ENCODE measurements at regions not wholly inside any gene's neighbourhood (a gene's known extent, or its start where the extent isn't known, plus 50 kb on each side); places are given as distances from the start of the nearest gene placed in this dataset.
A peak's percentile ranks its signal among the peaks of the same experiment; 100 is the strongest.

DNA sequence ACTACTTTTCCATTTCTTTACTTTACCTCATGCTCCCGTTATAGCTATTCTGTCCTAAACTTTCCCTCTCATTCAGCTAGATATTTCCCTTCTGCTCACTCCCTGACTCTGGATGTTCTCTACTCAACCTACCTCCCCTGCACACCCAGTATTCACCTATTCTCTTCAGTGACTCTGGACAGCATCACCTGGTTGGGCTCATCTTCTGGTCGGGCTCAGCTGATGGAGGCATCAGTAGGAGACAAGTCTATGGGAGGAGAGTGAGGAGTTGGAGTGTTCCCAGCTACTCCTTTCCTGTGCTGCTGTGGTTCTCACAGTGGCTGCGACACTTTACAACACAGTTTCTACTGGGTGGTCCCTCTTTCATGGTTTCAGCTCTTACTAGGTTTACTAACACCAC lies 493.9 kb downstream of the DMAC1 start:
- no peak for DNase-seq

DNA sequence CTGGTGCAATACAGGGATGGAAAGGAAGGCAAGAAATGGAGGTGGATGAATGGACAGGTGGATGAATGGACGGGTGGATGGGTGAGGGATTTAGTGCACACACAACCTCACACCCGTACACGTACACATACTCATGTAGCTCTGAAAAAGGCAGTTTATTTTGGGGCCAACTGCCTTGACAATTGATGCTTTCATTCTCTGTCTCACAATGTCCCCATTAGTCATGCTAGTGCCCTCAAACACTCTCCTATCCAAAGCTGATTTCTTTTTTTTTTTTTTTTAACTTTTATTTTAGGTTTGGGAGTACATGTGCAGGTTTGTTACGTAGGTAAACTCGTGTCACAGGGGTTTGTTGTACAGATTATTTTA lies 495.0 kb downstream of the DMAC1 start:
- peak in 3 of 56 donors; percentile 2 to 12 (median 6) for DNase-seq

DNA sequence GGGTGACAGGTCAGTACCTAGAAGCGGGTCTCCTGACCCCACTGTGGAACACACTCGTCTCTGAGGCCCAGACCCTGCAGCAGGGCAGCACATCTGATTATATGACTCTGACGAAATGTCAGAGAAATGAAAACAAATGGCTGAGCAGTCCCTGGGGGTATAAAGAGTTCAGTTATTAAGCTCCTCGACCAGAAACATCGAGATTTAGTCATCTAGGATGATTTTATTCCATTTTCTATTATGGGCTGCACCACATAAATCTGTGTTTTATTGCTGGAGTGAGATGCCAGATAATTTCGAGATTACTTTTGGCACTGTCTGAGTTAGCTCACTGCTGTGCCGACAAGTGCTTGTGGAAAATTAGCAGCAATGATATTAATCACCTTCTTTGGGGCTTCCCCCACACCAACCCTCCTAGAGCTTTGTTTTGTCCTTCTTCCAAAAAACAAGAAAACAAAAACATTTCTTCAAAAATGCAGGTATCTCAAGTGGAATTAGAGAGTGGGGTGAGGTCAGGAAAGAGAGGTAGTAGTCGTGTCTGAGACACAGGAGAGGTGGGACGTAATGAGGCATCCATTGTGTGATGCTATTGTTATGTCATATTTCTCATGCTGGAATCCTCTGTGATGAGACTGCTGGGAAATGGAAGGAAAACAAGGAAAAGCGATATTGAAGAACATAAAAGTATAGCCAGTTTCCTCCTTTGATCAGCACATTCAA lies 495.5 kb downstream of the DMAC1 start:
- no peak for DNase-seq

DNA sequence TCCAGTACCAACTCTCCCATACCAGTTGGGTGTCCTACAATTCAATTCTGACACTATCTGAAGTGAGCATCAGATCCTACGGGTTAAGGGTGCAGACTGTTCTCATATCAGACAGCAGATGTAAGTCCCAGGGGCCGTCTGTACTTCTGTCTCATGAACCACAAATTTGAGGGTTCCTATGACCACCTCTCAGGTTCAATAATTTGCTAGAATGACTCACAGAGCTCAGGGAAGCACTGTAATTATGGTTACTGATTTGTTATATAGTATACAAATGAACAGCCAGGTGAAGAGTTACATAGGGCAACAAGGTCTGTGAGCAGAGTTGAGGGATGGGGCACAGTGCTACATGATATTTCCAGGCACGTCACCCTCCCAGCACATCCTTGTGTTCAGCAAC lies 499.1 kb downstream of the DMAC1 start:
- no peak for DNase-seq

DNA sequence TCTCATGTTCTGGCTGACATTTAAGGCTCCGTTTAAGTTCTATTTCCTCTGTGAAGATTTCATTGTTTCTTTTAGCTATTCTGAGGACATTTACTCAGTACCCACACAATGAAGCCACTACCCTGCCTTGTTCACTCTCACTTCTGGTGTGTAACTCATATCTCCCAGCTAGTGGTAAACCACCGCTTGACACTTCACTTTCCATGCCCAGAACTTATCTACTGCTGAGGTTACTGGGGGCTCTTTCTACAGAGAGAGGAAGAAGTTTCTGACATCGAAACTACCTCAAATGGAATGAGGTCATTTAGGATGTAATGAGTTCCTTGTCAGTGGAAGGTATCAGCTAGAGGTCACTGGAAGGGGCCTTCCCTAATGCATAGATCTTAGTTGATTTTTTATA lies 501.5 kb downstream of the DMAC1 start:
- DNase-seq, result no peak

DNA sequence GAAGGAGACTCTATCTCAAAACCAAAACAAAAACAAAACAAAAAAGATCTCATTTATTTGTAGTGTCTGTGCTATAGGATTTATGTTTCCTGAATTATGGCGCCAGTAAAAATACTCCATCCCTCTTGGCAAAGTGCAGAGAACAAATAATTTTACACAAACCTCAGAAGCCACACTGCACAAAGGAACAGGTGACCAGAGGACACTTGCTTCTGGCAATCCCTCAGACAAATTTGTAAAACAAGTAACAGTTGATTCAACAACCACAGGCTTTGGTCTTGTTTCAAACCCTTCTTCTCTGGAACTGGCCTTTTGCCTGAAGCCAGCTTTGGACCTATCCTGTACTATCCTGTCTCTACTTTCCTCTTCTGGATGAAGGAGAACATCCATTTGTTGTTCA lies 502.1 kb downstream of the DMAC1 start:
- no peak for DNase-seq

DNA sequence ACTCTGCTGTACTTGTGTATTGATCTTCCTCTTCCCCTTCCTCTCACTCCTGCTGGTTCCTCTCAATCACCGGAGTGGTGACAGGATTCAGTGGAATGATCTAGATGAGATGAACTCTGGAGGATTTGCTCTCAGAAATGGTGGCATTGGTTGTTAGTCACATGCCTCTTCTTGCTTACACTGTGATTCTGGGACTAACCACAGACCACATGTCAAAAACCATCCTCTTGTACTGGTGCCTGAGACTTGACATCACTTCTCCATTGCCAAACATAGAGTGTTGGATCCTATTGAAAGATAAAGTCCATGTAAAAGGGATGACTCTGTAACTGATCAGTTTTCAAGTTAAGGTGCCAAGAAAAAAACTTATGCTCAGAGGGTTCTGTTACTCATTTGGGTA lies 506.5 kb downstream of the DMAC1 start:
- DNase-seq, result no peak

DNA sequence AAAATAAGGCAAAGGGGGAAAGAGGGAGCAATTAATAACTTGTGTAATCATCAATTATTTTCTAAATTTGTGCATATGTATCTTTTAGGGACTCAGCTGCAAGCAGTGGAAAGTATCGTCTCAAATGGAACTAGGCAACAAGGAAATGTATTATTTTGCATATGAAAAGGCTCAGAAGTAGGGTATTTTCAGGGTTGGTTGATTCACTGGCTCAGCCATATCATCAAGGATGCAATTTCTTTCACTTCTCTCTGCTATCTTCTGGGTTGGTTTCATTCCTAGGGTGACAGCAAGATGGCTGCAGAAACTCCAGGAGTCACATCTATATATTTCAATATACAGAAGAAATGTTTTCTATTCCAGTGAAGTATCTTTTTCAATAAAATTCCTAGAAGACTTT lies 509.8 kb downstream of the DMAC1 start:
- no peak for DNase-seq

DNA sequence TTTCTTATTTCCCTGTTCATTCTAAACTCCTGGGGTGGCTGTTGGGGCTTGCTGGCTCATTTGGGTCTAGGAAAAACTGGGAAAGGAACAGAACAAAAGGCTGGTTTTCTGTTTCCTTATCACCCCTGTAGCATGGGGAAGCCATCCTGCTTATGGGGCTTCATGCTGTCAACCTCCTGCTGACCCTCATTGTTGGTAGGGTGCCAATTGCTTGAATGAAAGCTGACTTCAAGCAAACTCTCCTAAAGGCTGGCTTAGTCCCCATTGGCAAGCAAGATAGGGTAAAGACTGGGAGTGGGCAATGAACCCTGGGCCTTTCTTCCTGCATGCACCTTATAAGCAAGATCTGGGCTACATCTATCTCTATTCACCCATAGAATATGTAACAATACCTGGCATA lies 511.6 kb downstream of the DMAC1 start:
- DNase-seq, result no peak

DNA sequence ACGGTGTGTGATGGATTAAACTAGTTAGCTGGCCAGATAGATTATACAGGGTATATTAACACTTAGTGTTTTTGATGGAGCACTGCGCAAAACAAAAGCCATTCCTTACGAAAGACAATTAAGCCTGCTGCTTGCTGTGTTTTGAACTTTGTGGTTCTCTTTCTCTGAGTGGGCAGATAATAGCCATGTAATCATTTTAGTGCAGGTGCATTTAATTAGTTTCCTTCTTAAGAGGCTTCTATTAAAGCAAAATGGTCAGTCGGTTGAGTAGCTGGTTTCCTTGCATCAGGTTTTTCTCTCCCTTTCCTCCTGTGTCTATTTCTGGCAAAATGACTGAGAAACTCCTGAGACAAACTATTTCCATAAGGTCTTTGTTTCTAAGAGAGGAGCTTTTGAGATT lies 512.5 kb downstream of the DMAC1 start:
- no peak for DNase-seq

DNA sequence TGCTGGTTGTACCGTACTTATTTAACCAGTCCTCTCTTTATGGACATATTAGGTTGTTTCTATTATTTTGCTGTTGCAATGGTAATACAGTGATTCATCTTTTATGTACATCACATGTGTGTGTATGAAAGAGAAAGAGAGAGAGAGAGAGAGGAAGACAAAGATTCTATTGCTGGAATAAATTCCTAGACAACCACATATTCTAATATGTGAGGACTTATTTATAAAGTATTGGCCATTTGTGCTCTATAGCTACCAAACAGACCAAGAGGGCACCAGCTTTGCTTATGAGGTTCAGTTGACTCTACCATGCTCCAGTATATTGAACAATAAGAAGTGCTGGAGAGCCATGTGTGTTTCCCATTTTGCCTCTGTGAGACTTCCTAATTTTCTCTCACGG lies 513.5 kb downstream of the DMAC1 start:
- no peak for DNase-seq

DNA sequence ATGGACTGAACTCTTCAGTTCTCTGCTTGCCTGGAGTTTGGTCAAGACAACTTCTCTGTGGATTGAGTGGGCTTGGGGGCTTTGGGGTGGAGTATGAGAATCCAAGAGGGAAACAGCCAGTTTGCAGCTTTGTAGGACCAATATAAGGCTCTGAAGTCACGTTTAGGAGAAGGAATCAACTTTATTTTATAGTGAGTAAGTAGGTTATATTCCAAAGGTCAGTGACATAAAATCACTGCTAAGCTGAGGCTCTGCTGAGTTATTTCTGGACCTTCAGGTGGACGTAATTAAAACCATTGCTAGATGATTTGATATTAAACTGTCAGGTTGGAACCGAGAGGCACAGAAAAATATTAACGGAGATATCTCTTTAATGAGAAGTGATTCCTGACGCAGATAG lies 514.4 kb downstream of the DMAC1 start:
- no peak for DNase-seq

DNA sequence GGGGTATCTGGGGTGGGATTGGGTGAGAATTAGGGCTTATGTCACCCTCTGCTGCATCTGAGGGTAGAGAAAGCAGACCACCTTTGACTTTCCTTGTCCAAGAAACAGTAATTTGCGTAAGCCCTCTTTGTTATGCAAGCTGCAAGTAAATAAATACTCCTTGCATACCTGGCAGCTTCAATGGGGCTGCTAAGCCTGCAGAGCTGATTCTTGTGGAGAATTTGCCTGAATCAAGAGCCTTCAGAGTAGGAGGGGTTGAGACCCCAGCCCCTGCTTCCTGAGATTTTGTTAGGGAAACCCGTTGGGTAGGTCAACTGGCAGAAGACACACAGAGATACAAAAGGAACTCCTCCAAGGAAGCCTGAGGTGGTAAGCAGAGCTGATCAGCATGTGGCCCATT lies 515.1 kb downstream of the DMAC1 start:
- no peak for DNase-seq

DNA sequence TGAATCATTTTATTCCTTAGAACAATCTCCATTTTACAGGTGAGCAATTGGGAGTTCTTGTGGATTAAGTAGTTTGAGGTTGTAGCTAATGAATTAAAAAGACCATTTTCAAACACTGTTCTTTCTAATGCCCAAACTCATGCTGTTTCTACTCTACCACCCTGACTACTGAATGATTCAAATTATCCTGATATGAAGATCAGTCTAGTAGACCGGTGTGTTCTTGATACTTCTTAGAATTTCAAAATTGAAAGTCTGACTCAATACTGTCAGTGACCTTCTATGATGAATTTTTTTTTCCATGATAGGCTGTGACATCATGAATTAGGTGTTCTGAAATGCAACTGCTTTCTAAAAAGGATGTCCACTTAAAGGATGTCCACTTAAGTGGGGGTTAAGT lies 515.5 kb downstream of the DMAC1 start:
- DNase-seq, result no peak

DNA sequence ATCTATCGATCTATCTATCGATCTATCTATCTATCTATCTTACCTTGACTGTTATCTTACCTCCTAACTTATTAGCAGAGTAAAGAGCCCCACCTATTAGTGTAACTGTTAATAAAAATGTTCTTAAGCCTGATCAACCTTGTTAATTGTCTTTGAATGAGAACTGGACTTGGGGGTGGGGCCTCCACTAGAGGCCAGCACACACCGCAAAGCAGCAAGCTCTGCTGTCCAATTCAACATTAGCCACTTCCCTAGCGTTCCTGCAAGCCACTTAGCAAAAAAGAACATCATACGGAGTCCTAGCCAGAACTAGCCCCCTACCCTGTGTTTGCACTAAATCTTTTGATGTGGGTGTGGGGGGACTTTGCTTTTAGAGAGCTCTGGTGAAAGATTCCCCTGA lies 515.8 kb downstream of the KDM4C start:
- DNase-seq, result peak in 16 of 56 donors; percentile 0 to 46 (median 11)

DNA sequence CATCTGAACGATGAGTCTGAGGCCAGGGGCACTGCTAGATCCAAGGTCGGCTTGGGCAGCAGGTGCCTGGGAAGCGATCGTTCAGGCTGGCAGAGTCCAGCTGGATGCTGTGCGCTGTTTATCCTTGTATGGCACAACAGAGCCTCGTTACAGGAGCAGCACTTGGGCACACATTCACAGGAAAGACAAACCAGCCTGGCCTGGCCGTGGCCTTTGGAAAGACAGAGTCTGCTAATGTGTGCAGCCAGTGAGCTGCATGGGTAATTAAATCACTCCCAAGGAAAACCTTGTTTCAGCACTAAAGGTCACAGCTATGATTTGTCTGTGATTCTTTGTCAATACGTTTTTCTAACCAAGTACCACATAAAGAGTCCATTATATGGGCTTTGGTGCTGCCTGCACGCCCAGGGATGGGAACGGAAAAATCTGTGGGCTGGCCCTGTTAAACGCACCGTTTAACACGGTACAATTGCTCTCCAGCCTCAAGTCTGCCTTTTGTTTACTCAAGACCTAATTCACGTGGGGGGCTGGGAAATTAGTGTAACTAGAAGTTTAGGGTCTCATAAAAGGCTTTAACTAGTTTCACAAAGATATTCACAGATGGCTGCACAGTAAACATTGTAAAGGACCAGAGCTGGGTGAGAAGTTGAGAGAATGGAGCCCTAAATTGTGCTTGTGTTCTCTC lies 509.3 kb downstream of the KDM4C start:
- DNase-seq, result peak in 34 of 56 donors; percentile 2 to 72 (median 23)

DNA sequence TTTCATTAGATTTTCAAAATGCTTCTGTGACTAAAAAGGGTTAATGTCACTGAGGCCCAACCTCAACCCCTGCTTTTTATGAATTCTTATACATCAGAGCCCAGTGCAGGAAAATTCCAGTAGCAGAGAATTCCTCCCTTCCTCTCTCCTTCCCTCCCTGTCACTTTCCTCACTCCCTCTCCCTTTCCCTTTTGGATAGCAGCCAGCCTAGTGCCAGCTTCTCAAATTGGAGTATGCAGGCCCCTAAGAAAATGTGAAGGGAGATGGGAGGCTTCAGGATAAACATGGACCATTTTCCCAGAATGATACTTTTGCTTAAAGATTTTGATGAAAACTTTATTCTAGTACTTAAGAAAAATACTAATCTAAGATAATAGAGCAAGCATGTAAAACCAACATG lies 507.4 kb downstream of the KDM4C start:
- DNase-seq, result no peak

DNA sequence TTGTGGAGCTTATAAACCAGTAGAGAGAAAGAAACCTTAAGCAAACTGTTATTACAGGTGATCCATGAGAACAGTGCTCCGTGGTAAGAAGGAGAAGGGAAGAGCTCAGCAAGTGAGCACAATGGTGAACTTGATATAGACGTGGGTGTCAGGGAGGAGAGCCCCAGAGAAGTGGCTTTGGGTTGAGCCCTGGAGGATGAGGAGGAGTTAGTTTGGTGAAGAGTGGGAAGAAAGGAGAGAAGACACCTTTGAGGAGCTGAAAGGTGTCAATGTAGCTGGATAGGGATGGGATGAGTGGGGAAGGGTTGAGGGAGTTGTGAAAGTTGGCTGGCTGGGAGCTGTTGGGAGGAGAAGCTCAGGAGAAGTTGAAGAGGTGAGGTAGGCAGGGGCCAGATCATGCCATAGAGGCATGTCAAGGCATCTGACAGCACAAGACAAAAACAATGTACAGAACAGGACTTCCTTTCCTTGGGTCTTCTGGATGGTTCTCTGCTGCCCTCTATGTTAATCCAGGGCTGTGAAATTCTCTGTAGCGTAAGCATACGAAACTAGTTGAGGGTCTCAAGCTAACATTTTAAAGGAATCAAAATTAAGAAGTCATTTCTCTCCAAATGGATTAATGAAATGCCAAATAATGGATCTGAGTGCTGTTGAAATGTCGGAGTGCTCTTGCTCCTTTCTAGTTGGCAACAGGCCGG lies 501.9 kb downstream of the KDM4C start:
- no peak for DNase-seq

DNA sequence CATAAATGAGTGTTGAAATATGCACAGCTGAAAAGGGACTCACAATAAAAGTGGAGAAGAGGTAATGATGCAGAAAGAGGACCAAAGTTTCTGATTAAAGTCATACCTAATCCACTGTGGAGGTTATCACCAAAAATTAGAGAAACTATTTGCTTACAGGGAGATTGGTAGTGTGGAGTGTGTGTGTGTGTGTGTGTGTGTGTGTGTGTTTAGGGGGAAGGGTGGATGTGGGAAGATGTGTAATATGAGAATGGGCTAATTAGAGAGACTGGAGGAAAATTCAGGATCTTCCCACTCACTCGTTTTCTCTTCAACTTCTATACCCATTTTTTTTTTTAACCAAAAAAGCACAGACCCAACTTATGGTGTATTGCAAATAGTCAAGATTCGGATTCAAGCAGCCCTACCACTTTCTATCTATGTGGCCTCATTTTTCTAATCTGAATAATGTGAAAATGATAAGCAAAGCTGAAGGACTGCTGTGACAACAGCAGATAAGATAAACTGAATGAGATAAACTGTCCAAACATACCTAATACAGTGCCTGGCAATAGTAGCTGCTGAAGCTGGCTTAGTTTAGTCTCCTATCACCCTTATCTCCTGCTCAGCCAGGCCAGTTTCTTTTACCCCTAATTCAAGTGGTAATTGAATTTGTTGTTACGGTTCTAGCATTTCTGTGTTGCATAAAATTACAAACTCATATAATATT lies 501.1 kb downstream of the KDM4C start:
- no peak for DNase-seq

DNA sequence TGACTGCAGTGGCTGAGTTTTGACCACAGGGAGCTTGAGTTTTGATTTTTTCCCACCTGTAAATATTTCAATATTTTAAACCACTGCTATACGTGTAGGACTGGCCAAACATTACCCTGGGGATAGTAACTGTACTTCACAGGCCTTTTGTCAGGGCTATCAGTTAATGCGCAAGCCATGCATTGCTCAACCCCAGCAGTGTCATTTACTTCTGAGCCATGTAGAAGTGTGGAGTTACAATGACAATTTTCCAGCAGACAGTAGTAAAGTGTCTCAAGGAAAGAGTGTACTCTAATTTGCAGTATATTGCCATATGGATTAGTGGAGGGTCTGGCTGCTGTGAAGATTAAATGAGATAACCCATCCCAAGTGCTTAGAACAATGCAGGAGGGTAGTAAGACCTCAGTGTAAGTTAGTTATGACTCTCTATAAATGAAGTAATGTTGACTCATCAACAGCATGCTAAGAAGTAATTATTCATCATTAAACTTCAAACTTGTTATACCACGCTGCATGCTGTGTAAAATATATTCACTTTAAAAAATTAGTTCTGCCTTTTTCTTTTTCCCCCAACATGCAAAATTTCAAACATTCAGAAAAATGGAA lies 489.2 kb downstream of the KDM4C start:
- no peak for DNase-seq

DNA sequence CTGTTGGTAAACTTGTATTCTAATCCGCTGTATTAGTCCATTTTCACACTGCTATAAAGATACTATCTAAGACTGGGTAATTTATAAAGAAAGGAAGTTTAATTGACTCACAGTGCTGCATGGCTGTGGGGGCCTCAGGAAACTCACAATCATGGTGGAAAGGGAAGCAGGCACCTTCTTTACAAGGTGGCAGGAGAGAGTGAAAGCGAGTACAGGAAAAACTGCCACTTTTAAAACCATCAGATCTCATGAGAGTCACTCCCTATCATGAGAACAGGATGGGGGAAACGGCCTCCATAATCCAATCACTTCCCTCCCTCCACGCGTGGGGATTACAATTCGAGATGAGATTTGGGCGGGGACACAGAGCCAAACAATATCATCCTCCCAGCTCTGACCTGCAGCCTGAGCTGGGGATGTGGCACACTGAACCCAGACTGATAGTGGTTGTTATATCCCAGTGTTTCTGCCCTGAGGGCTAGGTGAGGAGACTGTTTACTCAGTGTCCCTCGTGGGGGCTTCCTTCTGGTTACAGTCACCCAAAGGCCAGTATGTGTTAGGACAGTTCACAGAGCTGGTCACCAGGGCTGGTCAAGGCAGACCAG lies 488.3 kb downstream of the KDM4C start:
- no peak for DNase-seq
